ENCODE measurements at regions not wholly inside any gene's neighbourhood (a gene's known extent, or its start where the extent isn't known, plus 50 kb on each side); places are given as distances from the start of the nearest gene placed in this dataset.
A peak's percentile ranks its signal among the peaks of the same experiment; 100 is the strongest.
"Not testable (repeated sequence)": the region's sequence is repeated elsewhere in the genome, so short reads cannot be mapped to it uniquely, and the experiment has no call there.

GRCh38 chr5:176140138-176140537 is 98.1 kb upstream of the SIMC1 start:
- not testable (repeated sequence) for DNase-seq (ENCODE audit: low read depth)

GRCh38 chr5:176144508-176144907 is 93.7 kb upstream of the SIMC1 start:
- no peak for DNase-seq (ENCODE audit: low read depth)

GRCh38 chr5:176149948-176150347 is 88.3 kb upstream of the SIMC1 start:
- DNase-seq (ENCODE audit: low read depth) = not testable (repeated sequence)

- DNase-seq (ENCODE audit: low read depth) = peak; percentile 51
Observed at GRCh38 chr5:176151281-176151680, 86.9 kb upstream of the SIMC1 start.

- DNase-seq (ENCODE audit: low read depth) = no peak
Observed at GRCh38 chr5:176152191-176152929, 85.9 kb upstream of the SIMC1 start.

GRCh38 chr5:176152930-176153311 is 85.3 kb upstream of the SIMC1 start:
- no peak for DNase-seq (ENCODE audit: low read depth)

GRCh38 chr5:176153741-176154140 is 84.5 kb upstream of the SIMC1 start:
- peak; percentile 17 for DNase-seq (ENCODE audit: low read depth)

GRCh38 chr5:176154821-176155220 is 83.4 kb upstream of the SIMC1 start:
- no peak for DNase-seq (ENCODE audit: low read depth)

- no peak for DNase-seq (ENCODE audit: low read depth)
Observed at GRCh38 chr5:176155922-176156359, 82.3 kb upstream of the SIMC1 start.

GRCh38 chr5:176157656-176158055 is 80.6 kb upstream of the SIMC1 start:
- DNase-seq (ENCODE audit: low read depth) = peak; percentile 18

- DNase-seq (ENCODE audit: low read depth) = no peak
Observed at GRCh38 chr5:176161431-176161830, 76.8 kb upstream of the SIMC1 start.

- DNase-seq (ENCODE audit: low read depth) = no peak
Observed at GRCh38 chr5:176162198-176162597, 76.0 kb upstream of the SIMC1 start.

GRCh38 chr5:176162888-176163287 is 75.3 kb upstream of the SIMC1 start:
- DNase-seq (ENCODE audit: low read depth) = no peak

- DNase-seq (ENCODE audit: low read depth) = no peak
Observed at GRCh38 chr5:176166427-176166826, 71.8 kb upstream of the SIMC1 start.

- DNase-seq (ENCODE audit: low read depth) = no peak
Observed at GRCh38 chr5:176167800-176168199, 70.4 kb upstream of the SIMC1 start.

GRCh38 chr5:176169393-176170063 is 68.7 kb upstream of the SIMC1 start:
- no peak for DNase-seq (ENCODE audit: low read depth)

- DNase-seq (ENCODE audit: low read depth) = no peak
Observed at GRCh38 chr5:176170084-176170483, 68.1 kb upstream of the SIMC1 start.

GRCh38 chr5:176171171-176171760 is 67.0 kb upstream of the SIMC1 start:
- DNase-seq (ENCODE audit: low read depth) = no peak

GRCh38 chr5:176172246-176172645 is 66.0 kb upstream of the SIMC1 start:
- no peak for DNase-seq (ENCODE audit: low read depth)

- no peak for DNase-seq (ENCODE audit: low read depth)
Observed at GRCh38 chr5:176173647-176174046, 64.6 kb upstream of the SIMC1 start.

- DNase-seq (ENCODE audit: low read depth) = no peak
Observed at GRCh38 chr5:176174345-176175025, 63.7 kb upstream of the SIMC1 start.

- no peak for DNase-seq (ENCODE audit: low read depth)
Observed at GRCh38 chr5:176175101-176175852, 62.9 kb upstream of the SIMC1 start.

Data from fibroblast of gingiva (primary cell).